Breast epithelium (tissue), 4 donors: ENCODE measurements at regions not wholly inside any gene's neighbourhood (a gene's known extent, or its start where the extent isn't known, plus 50 kb on each side); places are given as distances from the start of the nearest gene placed in this dataset.

Experiments
- DNase-seq, 2 donors: peaks; one replicate each; pipeline ENCODE4 v3.0.0-alpha.2; 2019; ENCODE audit warnings: low spot score in 2 of 2
- H3K27ac ChIP-seq, 2 donors: fragments of 200-600 bp; sonication (generic) in 1 of 2; one replicate each; pipeline ENCODE4 v1.5.1; 2016 to 2019; ENCODE audit warnings: mild to moderate bottlenecking in 1 of 2
- H3K27me3 ChIP-seq, 2 donors: fragments of 200-600 bp; sonication (generic) in 1 of 2; one replicate each; pipeline versions ENCODE4 v1.5.1 to v1.6.0; 2017 to 2019; ENCODE audit warnings: control low read depth in 1 of 2, mild to moderate bottlenecking in 1 of 2
- H3K36me3 ChIP-seq: fragments of 200-600 bp; one replicate; pipeline ENCODE4 v1.5.1; 2019
- H3K4me1 ChIP-seq, 2 donors: fragments of 200-600 bp; sonication (generic); one replicate each; pipeline ENCODE4 v1.5.1; 2016 to 2019; ENCODE audit warnings: control low read depth in 1 of 2
- H3K4me3 ChIP-seq, 3 donors: fragments of 200-600 bp; sonication (generic); 1 replicate in 2 of 3; 2 replicates in 1 of 3; pipeline ENCODE4 v1.5.1; 2016 to 2019; ENCODE audit warnings: mild to moderate bottlenecking in 3 of 3, moderate library complexity in 2 of 3
- H3K9me3 ChIP-seq, 2 donors: fragments of 200-600 bp; sonication (generic) in 1 of 2; one replicate each; pipeline ENCODE4 v1.5.1; 2016 to 2019; ENCODE audit warnings: control low read depth in 1 of 2
- POLR2A ChIP-seq: fragments of 450-650 bp; IDR thresholded peaks from one replicate; pipeline ENCODE4 v1.6.1; 2016; ENCODE audit warnings: antibody characterized with exemption, mild to moderate bottlenecking, moderate library complexity
- POLR2AphosphoS5 ChIP-seq, 3 donors: sonication (generic); formaldehyde crosslinking; IDR thresholded peaks; one replicate each; pipeline ENCODE4 v1.6.1; 2017; ENCODE audit warnings: antibody characterized with exemption in 3 of 3
- intact Hi-C: fragments of 100-400 bp; cut with DNase I; formaldehyde crosslinking; loops from one replicate; pipeline ENCODE4 v1.15.1; 2023; ENCODE audit warnings: low total_unique reads
- TF ChIP-seq, protein P1 (sequence below), 3 donors: fragments of 450-650 bp; IDR thresholded peaks; one replicate each; pipeline ENCODE4 v1.5.1; 2016 to 2017; ENCODE audit warnings: antibody characterized with exemption in 3 of 3, mild to moderate bottlenecking in 3 of 3, moderate library complexity in 3 of 3

DNA sequence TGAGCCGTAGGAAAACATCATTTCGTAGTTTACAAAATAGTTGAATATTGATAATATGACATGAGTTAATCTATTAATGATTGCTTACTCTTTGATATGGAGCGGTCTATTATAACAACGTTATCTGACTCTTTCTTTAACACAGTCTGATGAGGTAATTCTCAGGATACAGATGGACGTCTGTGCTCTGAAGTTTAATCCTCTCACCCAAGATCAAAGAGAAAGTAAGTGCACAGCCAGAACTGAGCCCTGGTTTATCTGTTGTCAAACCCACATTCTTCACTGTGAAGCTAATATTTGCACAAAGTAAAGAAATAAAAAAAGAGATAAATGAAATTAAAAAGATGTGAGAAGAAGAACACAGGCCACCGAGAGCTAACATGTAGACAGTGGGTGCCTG lies 190.9 kb upstream of the COPS8 start:
- intact Hi-C loops = no loop called here
- Histone ChIP-seq H3K27ac (no peak overlapping the region), H3K4me1 (no peaks in the 10 kb centered on the region), H3K36me3 (no peaks in the 10 kb centered on the region), H3K27me3 (no peaks in the 10 kb centered on the region), H3K9me3 (no peaks in the 10 kb centered on the region), H3K4me3 (no peak overlapping the region)
- TF ChIP-seq POLR2AphosphoS5 (IDR thresholded peaks at IDR 0.05) (no peak), POLR2A (no peak)
- TF ChIP-seq, protein P1, sequence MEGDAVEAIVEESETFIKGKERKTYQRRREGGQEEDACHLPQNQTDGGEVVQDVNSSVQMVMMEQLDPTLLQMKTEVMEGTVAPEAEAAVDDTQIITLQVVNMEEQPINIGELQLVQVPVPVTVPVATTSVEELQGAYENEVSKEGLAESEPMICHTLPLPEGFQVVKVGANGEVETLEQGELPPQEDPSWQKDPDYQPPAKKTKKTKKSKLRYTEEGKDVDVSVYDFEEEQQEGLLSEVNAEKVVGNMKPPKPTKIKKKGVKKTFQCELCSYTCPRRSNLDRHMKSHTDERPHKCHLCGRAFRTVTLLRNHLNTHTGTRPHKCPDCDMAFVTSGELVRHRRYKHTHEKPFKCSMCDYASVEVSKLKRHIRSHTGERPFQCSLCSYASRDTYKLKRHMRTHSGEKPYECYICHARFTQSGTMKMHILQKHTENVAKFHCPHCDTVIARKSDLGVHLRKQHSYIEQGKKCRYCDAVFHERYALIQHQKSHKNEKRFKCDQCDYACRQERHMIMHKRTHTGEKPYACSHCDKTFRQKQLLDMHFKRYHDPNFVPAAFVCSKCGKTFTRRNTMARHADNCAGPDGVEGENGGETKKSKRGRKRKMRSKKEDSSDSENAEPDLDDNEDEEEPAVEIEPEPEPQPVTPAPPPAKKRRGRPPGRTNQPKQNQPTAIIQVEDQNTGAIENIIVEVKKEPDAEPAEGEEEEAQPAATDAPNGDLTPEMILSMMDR (IDR thresholded peaks at IDR 0.05) = no peak
- no peak for DNase-seq

- H3K27ac ChIP-seq = no peak overlapping the region
- intact Hi-C loops = no loop called here
- TF ChIP-seq POLR2AphosphoS5 (IDR thresholded peaks at IDR 0.05) = no peak
- no peak for TF ChIP-seq POLR2A
Observed at GRCh38 chr2:236895497-236895896, 190.2 kb upstream of the COPS8 start.

DNA sequence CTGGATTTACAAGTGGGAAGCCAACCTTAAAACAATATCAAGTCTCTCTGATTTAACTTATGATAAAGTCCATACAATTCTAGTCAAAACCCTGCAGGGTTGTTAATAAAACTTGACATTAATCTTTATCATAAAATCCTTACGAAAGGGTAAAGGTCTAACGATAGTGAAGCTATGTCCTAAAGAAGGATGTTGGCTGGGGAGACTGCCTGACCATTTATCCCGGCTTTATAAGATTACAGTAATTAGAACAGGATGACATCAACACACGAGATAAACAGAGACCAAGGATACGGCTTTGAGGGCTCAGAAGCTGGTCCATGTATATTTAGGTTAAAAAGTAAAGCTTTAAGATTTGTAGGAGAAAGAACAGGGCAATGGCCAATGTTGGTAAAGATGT lies 189.0 kb upstream of the COPS8 start:
- Histone ChIP-seq H3K4me1 (no peaks in the 10 kb centered on the region), H3K36me3 (no peaks in the 10 kb centered on the region), H3K4me3 (no peak overlapping the region), H3K9me3 (no peaks in the 10 kb centered on the region), H3K27ac (no peak overlapping the region), H3K27me3 (no peaks in the 10 kb centered on the region)
- TF ChIP-seq POLR2AphosphoS5 (IDR thresholded peaks at IDR 0.05) (no peak), POLR2A (no peak)
- TF ChIP-seq, protein P1 (IDR thresholded peaks at IDR 0.05) = no peak
- no peak for DNase-seq
- intact Hi-C loops = no loop called here

More at GRCh38 chr2:236895497-236895896, 190.2 kb upstream of the COPS8 start:
- H3K36me3 ChIP-seq = no peaks in the 10 kb centered on the region
- H3K9me3 ChIP-seq = no peaks in the 10 kb centered on the region
- no peaks in the 10 kb centered on the region for H3K4me1 ChIP-seq
- no peak overlapping the region for H3K4me3 ChIP-seq
- no peak for DNase-seq
- H3K27me3 ChIP-seq = no peaks in the 10 kb centered on the region

- H3K36me3 ChIP-seq = no peaks in the 10 kb centered on the region
- intact Hi-C loops = no loop called here
- H3K9me3 ChIP-seq = no peaks in the 10 kb centered on the region
- H3K4me3 ChIP-seq = no peak overlapping the region
- DNase-seq = no peak
- no peaks in the 10 kb centered on the region for H3K27me3 ChIP-seq
- TF ChIP-seq, protein P1 (IDR thresholded peaks at IDR 0.05) = no peak
- TF ChIP-seq POLR2AphosphoS5 (IDR thresholded peaks at IDR 0.05) (no peak), POLR2A (no peak)
- H3K27ac ChIP-seq = no peak overlapping the region
- H3K4me1 ChIP-seq = no peaks in the 10 kb centered on the region
Observed at GRCh38 chr2:236899146-236899545, 186.5 kb upstream of the COPS8 start.

GRCh38 chr2:236899950-236900640 lies 185.6 kb upstream of the COPS8 start:
- Histone ChIP-seq H3K9me3 (no peaks in the 10 kb centered on the region), H3K36me3 (no peaks in the 10 kb centered on the region), H3K27me3 (no peaks in the 10 kb centered on the region), H3K4me3 (no peak overlapping the region), H3K4me1 (no peaks in the 10 kb centered on the region), H3K27ac (no peak overlapping the region)
- no peak for DNase-seq
- intact Hi-C loops = no loop called here
- TF ChIP-seq POLR2A (no peak), POLR2AphosphoS5 (IDR thresholded peaks at IDR 0.05) (no peak)
- TF ChIP-seq, protein P1 (IDR thresholded peaks at IDR 0.05) = no peak
